ENCODE measurements at regions not wholly inside any gene's neighbourhood (a gene's known extent, or its start where the extent isn't known, plus 50 kb on each side); places are given as distances from the start of the nearest gene placed in this dataset.
"Not testable (repeated sequence)": the region's sequence is repeated elsewhere in the genome, so short reads cannot be mapped to it uniquely, and the experiment has no call there.

- no peak for FAIRE-seq
These were observed 223.2 kb downstream of the ANAPC1 start for GRCh38 chr2:111660811-111661210.

GRCh38 chr2:111661286-111661940 lies 222.6 kb downstream of the ANAPC1 start:
- FAIRE-seq = no peak

GRCh38 chr2:111662039-111662770 lies 221.8 kb downstream of the ANAPC1 start:
- no peak for FAIRE-seq

- FAIRE-seq = no peak
These were observed 221.1 kb downstream of the ANAPC1 start for GRCh38 chr2:111662771-111663470.

DNA sequence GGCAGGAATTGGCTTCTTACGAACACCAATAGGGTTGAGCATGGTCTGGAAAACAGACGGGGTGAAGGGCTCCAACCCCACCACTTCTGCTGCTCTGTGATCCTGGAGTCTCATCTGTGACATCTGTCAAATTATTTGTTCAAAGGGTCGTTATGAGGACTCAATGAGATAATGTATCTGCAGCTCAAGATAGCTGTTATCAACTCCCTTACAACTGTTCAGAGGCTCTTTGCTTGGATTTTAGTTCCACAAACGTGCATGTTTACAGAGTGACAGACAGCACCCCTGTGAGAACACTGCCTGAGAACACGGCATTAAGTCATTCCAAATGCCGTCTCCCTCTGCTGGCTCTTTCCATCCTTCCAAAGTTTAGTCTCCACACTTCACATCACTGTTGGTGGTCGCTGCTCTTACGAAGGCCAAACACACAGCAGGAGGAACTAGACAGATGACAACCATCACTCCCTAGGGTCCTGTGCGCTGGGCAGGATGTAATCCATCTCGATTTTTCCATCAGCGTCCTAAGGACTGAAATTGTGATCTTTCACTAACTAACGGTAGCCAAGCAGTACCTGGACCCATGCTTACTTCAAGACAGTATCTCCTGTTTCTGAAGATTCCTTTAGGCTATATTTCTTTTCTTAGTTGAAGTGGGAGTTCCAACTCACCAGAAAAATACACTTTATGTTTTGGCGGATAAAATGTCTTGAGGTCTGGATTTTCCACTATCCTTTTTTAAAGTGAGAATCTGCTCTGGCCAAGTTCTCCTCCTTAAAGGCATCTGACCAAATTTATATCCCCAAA lies 220.3 kb downstream of the ANAPC1 start:
- FAIRE-seq = no peak

GRCh38 chr2:111664275-111664850 lies 219.6 kb downstream of the ANAPC1 start:
- FAIRE-seq = no peak

DNA sequence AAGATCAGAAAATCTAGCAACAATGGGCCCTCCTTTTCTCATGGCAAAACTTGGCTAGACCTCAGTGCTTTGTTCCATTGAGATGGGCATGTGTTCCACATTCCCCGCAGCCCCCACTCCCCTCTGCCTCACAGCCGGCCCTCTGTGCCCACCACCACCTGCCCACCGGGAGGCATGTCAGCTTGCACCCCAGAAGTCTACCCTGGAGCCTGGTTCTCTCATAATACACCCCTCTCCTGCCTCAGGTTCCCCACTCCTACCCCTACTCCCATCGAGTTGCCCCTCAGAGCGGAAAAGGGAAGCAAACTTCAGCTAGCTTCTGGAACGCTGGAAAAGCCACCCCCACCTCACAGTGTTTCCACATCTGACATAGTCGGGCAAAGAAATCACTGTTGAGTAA lies 219.0 kb downstream of the ANAPC1 start:
- no peak for FAIRE-seq

DNA sequence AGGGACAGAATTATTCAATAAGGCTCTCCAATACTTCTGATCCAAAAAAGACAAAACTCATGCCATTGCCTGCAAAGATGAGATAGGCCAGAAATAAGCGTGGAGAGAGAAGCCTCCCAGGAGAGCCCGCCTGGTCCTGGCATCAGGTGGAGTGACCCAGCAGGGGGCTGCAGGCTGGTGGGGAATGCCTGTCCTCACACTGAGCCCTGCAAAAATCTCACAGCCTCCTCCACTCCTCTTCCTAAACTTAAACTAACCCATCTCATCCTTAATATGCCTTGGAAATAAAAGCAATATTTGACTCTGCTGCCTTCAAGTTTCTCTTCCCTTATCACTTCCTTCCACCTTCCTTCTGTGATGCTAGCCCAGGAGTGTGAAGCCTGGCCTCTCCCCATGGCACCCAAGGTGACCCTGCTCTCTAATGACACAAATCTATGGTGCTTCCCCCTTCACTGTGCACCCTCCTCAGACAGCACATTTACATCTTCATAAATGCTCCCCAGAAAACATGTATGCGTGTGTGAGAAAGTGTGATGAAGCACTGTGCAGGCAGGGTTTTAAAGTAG lies 218.4 kb downstream of the ANAPC1 start:
- no peak for FAIRE-seq

DNA sequence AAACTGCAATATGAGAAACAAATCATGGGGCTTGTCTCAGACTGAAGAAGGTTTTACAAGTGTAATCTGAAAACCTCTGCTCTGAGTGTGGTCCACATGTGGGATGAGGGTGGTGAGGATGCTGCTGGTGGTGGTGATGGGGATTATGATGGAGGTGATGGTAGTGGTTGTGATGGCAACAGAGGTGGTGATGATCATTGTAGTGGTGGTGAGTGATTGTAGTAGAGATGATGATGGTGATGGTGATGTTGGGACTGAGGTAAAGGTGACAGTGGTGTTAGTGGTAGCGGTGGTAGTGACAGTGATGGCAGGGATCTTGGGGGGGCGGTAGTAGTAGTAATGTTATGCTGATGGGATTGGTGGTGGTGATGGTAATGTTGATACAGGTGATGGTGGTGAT lies 217.8 kb downstream of the ANAPC1 start:
- no peak for FAIRE-seq

- FAIRE-seq = no peak
These were observed 217.0 kb downstream of the ANAPC1 start for GRCh38 chr2:111667001-111667400.

GRCh38 chr2:111667542-111668273 lies 216.3 kb downstream of the ANAPC1 start:
- FAIRE-seq = no peak

- no peak for FAIRE-seq
These were observed 215.7 kb downstream of the ANAPC1 start for GRCh38 chr2:111668274-111668616.

- FAIRE-seq = no peak
These were observed 215.3 kb downstream of the ANAPC1 start for GRCh38 chr2:111668741-111669140.

- FAIRE-seq = no peak
These were observed 213.9 kb downstream of the ANAPC1 start for GRCh38 chr2:111669928-111670695.

DNA sequence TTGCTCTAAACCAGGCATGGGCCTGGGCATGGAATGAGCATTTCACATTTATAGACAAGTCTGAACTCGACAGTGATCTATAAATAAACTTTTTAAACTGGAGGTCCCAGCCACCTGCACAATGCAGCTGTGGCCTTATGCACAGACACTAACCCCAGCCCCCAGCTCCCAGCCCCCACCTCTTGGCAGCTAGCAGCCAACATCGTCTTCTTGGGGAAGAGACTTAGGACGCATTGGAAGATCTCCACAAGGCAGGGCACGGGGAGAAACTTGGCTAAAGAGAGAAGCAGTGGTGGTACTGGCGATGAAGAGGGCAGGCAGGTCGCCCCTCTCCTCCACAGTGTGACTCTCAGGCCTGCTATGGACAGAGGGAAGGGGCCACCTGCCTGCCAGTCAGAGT lies 213.2 kb downstream of the ANAPC1 start:
- FAIRE-seq = no peak

DNA sequence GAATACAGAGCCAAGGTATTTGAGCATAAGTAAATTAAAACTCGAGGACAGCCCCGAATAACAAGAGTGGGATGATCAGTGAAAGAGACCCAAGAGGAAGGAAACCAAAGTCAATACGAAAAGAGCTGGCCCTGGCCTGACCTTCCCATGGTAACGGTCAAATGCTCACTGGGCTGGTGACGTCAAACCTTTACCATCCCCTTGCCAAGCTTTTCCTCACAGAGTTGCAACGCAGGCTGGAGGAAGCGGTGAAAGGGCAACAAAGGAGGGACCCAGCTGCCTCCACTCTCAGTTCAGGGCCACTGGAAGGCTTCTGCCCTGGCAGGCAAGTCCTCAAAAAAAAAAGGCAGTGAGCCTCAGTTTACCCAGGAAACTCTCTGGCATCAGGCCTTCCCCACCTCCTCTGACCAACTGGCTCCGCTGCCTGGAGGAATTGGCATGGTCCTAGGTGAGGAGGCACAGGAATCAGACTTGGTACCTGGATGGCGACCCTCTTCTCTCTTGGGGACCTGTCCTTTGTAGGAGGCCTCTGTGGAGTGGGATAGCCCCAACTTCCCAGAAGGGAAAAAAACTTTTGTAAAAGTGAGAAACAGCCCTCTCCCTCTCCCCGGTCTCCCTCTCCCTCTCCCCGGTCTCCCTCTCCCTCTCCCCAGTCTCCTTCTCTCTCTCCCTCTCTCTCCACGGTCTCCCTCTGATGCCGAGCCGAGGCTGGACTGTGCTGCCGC lies 212.4 kb downstream of the ANAPC1 start:
- no peak for FAIRE-seq

- FAIRE-seq = not testable (repeated sequence)
These were observed 211.4 kb downstream of the ANAPC1 start for GRCh38 chr2:111672641-111673040.

GRCh38 chr2:111673526-111673925 lies 210.5 kb downstream of the ANAPC1 start:
- FAIRE-seq = no peak

DNA sequence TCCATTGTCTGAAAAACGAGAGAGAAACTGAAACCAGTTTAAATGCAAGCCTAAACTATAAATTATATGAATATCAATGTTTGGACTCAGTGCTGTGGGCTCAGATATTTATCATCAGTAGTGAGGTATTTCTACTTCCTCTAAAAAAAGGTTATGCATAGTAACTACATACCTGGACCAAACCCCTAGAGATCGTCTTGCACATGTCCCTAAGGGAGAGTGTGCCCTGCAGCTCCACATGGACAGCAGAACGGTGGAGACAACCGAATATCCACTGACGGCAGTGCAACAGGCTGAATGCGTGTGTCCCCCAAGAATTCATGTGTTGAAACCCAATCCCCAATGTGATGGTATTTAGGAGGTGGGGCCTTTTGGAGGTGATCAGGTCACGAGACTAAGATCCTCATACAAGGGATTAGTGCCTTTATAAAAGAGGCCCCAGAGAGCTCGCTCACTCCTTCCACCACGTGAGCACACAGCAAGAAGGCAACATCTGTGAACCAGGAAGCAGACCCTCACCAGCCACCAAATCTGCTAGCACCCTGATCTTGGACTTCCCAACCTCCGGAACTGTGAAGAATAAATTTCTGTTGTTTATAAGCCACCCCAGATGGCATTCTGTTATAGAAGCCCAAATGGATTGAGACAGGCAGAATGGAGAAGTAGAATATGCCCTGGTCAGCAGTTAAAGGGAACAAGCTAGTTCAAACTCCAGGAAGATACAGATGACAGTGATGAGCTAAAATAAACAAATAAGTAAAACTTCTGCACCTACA lies 208.4 kb downstream of the ANAPC1 start:
- FAIRE-seq = no peak

All from A204.1 (cell line).